HG02852 (cell line): ENCODE measurements at regions not wholly inside any gene's neighbourhood (a gene's known extent, or its start where the extent isn't known, plus 50 kb on each side); places are given as distances from the start of the nearest gene placed in this dataset.

Experiments used
- ATAC-seq: cut with Tn5 transposase; IDR thresholded peaks from one replicate; pipeline ENCODE4 v1.9.1; 2021; ENCODE audit warnings: mild to moderate bottlenecking, moderate library complexity; ENCODE audit not compliant: unreplicated experiment

DNA sequence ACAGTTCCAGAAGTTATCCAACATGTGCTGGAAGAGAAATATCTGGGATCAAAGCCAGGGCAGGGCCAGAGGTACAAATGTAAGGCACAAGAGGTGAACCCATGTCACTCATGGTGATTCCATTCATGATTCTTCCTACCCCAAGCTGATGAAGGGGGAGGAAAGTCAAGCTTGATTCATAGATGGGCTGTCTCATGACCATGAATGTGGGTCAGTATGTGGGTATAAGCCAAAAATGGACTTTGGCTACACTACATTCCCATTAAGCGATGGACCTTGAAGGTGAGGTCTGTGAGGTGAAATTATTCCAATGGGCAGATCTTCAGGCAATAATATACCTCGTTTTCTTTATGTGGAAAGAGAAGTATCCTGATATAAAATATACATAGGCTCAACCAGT is 217.1 kb downstream of the BTG1 start:
- no peak for ATAC-seq

DNA sequence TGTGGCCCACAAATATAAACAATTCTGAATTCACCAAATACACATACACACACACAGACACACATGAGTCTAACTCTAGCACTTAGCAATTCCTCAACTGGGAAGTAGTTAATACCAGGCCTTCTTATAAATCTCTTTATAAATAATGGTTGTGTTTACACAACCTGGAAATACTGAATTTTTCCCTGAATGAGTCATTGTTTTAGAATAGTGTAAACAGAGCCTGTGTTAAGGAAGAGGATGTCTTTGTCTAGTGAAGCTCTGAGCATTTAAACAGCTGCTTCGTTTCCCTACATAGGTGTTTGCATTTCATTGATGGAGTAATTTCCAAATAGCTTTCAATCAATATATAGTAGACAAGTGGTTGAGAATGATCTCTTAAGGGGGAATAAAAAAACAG is 218.8 kb downstream of the BTG1 start:
- no peak for ATAC-seq

DNA sequence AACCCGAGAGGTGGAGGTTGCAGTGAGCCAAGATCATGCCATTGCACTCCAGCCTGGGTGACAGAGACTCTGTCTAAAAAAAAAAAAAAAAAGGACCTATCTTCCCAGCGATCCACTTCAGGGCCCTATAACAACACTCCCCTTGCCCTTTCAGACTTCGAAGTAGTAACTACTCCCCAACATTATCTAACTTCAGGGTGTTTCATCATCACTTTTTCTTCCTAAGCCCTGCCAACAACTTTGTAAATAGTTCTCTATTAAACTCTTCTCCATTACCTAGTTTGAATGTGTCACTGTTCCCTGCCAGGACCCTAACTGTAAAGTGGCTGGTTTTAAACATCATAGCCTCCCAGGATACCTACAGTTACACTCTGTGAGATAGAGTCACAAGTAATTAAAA is 220.8 kb downstream of the BTG1 start:
- ATAC-seq: no peak

DNA sequence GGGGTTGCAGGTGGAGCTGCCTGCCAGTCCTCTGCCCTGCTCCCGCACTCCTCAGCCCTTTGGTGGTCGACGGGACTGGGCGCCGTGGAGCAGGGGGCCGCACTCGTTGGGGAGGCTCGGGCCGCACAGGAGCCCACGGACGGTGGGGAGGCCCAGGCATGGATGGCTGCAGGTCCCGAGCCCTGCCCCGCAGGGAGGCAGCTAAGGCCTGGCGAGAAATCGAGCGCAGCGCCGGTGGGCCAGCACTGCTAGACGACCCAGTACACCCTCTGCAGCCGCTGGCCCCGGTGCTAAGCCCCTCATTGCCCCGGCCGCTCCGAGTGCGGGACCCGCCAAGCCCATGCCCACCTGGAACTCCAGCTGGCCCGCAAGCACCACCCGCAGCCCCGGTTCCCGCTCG is 221.8 kb downstream of the BTG1 start:
- ATAC-seq: no peak

DNA sequence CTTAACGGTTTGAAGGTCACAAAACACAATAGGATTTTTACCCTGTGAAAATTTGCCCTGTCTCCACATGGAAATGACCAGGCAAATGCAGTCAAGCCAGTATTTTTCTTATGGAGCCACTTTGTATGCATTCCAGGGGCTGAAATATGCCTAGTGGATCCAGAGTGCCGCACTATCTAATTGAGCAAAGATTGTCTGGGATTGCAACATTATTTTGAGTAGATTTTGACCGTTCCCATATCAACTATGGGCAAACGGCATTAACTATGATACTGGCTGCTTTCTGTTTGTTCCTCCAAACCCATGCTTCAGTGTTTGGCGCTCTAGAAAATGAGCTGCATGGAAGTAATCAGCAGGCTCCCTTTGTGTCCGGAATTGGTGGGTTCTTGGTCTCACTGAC is 223.0 kb downstream of the BTG1 start:
- no peak for ATAC-seq

DNA sequence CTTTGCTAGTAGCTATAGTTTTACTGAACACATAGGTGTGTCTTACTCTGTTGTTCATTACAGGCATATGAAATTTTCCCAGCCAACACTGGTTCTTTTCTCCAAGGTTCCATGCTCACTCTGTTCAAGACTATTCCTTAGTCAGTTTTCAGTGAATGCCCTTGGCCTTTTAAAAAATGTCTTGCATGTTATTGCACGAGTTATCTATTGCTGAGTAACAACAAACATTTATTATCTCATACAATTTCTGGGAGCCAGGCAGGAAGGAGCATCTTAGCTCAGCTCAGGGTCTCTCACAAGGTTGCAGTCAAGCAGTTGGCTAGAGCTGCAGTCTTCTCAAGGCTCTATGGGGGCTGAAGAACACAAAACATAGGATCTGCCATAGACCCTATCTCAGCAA is 223.5 kb downstream of the BTG1 start:
- ATAC-seq: no peak

DNA sequence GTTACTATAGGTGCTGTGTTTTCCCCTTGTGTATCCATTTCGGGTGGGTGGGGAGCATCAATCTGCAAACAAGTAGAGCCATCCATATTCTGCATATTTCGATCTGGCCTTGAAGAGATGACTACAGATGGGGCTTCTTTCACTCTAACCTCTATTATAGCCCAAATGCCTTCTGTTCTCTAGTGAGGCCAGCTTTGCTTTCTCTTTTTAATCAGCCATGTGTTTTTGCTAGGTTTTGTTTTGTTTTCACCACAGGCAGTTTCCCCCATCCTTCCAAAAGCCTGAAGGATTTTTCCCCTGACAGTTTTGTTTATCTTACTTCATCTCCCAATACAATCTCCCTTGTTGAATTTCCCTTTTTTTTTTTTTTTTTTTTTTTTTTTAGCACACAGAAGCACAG is 224.1 kb downstream of the BTG1 start:
- no peak for ATAC-seq

DNA sequence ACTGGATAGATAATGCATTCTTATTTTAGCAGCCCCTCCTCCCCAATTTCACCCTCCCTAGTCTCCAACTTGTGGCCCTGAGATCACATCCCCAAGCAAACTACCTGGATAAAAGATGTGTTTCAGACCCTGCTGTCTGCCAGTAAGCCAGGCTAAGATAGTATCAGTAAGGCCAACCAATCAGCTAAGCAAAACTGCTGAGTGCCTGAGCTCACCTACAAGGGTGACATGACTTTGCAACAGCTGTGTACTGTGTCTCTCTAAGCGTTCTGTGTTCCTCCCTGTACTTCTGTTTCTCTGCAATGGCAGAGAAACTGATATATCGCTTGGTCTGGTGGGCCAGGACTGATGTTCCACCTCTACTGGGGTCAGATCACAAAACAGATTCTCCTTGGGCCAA is 224.9 kb downstream of the BTG1 start:
- ATAC-seq: no peak

DNA sequence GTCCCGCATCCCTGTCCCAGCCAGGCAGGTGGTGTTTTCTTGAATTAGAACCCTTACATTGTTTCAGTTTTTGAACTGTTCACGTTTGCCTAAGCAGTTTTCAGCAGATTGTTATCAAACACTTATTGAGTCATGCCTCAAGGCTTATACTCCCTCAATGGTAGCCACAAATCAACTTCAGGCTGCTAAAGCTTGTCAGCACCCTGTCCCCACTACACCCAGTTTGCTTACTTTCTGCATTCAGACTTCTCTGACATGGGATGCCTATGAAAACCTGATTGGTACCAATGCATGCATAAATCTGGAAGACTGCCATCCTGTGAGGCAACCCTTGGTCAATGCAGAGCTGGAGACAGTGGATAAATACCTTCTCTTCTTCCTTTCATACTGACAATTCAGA is 225.4 kb downstream of the BTG1 start:
- ATAC-seq: no peak

DNA sequence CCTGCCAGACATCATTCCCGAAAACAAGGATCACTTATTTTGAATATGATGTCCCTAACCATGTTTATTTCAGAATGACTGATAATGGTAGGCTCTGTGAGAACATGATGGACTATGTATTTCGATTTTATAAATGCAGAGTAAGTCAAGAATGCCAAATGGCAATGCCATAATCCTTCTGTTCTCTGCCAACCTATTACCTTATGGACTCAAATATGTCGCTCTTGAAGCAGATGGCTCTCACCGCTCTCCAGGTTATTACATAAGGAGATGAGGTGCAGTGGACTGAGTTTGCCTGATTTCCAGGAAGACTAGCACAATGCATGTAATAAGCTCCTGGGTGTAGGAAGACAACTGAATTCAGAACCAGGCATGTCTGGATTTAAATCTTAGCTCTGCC is 227.2 kb downstream of the BTG1 start:
- ATAC-seq: no peak

DNA sequence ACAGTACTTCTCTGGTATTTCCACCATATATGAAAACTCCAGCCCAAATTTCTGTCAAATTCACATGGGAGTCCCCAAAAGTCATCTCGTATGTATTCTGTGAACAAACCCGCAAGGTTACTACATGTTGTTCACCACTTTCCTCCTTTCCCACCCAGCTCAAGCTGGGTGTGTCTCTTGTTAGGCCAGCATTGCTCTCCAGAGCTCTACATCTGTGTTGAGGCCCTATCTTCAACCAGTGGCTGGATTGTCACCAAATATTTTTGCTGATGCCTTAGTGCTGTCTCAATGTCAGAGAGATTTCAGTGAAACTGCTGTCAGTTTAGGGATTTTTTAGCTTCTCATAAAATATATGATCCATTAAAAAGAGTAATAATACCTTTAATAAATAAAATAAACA is 230.9 kb downstream of the BTG1 start:
- no peak for ATAC-seq

DNA sequence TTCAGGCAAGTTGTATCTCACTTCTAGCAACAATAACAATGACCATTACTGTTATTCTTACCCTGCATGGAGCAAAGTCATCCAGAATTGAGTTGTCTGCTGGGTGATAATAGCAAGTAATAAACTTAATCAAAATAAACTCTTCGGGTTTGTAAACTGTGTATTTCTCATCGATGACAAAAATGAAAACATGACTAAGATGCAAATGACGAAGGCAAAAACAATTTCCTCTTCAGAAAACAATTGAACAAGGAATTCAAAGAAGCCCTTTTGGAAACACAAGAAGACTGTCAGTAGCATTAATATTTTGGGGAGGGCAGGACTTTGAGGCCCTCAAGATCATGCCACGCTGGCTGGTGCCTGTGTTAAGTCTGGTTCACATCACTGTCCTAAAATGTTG is 232.0 kb downstream of the BTG1 start:
- no peak for ATAC-seq

DNA sequence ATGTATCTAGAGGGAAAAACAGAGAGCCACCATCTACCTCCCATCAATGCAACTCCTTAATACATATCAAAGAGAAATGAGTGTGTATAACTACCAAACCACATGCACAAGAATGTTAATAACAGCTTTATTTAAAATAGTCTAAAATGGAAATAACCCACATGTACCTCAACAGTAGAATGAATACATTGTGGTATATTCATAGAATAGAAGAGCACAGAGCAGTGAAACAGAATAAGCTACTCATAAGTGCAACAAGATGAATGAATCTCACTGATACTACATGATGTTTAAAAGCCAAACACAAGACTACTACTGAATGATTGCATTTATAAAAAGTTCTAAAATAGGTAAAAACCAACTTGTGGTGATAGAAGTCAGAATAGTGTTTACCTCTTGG is 232.5 kb downstream of the BTG1 start:
- ATAC-seq: no peak

DNA sequence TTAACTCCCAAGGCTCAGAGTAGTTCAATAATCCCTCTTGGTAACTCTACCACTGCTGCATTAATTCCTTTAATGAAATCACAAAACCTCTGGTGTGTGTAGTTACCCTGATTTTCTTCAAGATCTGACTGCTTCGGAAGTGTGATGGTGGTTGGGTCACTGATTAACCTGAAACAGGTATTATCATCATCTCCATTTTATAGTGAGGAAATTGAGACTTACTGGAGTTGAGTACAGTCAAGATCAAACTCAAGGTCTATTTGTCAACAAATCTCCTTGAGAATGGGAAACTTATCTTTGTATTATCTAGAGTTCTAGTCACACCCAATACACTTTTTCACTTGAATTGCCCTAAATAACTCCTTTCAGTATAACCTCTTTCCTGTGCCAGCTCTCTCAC is 233.5 kb downstream of the BTG1 start:
- no peak for ATAC-seq

DNA sequence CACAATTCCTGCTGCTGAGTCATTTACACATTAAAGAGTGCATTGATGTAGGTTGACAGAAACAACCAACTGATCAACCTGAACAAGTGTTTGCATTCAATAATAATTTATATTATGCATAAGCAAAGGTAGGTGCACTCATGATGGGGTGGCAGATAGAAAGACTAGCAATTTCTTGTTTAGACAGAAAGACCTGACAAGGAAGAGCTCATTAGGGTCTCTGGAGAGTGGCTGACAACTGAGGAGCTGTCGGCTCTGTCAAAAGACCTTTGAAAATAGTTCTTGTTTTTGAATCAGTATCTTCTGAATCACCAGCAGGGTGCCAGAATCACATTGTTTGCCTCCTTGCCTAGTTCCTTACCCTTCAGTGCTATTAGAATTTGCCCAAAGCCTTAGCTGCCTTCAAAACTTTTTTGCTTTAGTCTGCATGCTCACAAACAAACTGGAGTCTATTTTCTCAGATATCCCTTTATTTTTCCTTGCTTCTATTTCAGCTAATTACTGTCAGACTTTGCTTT is 234.7 kb downstream of the BTG1 start:
- ATAC-seq: no peak

DNA sequence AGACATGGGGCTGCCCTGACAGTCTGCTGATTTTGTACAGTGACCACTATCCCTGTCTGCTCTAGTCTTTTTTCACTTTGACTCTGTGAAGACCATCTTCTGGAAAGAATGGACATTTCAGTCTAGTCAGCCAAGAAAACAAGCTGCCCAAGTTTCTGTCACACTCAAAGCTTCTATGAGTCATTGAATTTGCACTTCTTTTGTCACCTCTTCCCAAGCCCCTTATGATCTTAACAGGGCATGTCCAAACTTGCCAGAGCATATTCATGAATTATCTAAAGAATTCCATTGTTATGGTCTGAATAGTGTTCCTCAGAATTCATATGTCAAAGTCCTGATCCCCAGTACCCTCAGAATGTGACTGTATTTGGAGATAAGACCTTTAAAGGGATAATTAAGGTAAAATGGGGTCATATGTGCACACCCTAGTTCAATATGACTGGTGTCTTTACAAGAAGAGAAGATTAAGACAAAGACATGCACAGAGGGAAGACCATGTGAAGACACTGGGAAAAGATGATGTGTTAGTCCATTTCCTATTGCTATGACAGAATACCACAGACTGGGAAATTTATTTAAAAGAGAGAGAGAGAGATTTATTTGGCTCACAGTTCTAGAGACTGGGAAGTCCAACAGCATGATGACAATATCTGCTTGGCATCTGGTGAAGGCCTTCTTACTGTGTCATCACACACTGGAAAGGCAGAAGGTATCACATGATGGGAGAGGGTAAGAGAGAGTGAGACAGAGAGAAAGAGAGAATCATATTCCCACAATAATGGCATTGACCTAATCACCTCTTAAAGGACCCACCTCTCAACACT is 242.6 kb downstream of the BTG1 start:
- no peak for ATAC-seq

DNA sequence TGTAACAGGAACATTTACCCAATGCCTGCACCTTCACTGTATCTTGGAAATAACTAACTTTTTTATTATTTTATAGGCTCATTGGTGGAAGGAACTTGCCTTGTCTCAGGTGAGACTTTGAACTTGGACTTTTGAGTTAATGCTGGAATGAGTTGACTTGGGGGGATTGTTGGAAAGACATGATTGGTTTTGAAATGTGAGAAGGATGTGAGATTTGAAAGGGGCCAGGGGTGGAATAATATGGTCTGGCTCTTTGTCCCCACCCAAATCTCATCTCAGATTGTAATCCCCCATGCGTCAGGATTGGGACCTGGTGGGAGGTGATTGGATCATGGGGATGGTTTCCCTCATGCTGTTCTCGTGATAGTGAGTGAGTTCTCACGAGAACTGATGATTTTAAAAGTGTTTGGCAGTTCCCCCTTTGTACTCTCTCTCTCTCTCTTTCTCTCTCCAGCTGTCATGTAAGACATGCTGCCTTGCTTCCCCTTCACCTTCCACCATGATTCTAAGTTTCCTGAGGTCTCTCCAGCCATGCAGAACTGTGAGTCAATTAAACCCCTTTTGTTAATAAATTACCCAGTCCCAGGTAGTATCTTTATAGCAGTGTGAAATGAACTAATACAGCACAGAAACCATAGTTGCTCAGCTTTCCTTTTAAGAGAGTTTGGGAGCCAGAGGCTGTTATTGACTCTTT is 244.1 kb downstream of the BTG1 start:
- ATAC-seq: no peak

DNA sequence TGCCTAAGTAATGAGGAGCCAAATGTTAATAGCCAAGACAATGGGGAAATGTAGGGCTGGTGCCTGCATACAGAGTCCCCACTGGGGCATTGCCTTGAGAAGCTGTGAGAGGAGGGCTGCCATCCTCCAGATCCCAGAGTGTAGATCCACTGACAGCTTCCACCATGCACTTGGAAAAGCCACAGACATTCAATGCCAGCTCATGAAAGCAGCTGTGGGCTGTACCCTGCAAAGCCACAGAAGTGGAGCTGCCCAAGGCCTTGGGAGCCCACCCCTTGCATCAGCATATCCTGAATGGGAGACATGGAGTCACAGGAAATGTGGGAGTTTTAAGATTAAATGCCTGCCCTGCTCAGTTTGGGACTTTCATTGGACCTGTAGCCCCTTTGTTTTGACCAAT is 244.7 kb downstream of the BTG1 start:
- no peak for ATAC-seq

DNA sequence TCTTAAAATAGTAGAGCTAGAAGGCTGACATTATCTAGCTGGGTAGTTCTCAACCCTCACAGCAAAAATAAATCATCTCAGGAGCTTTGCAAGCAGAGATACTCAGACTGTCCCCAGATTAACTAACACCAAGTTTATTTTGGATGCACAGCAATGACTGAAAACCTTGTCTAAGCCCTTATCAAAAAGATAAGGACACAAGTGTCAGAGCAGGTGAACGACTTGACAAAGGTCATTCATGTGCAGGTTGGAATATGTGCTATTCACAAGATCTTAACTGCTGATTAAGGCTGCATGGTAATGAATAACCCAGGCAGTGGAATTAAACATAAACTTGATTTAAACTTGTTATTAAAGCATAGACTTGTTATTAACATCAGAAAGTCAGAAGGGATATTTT is 246.6 kb downstream of the BTG1 start:
- no peak for ATAC-seq

DNA sequence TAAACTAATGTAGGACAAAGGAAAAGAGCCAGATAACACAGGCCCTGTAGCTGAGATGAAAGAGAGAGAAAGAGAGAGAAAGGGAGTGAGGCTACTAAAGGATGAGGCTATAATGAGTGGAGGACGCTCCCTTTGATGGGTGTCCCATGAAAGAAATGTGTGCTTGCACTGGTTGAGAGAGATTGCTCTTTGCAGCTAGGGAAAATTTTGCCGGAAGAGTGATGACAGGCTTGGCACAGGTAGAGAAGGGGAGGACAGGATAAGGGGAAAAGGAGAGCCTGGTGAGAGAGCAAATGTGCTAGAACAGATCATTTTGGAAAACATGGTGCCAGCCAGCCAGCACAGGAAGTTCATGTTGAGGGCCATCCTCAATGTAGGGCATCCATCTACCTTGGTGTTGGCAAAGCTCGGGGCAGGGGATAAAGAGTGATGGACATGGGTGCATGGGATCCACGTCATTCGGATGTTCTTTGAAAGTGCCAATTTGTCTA is 248.6 kb downstream of the BTG1 start:
- no peak for ATAC-seq

DNA sequence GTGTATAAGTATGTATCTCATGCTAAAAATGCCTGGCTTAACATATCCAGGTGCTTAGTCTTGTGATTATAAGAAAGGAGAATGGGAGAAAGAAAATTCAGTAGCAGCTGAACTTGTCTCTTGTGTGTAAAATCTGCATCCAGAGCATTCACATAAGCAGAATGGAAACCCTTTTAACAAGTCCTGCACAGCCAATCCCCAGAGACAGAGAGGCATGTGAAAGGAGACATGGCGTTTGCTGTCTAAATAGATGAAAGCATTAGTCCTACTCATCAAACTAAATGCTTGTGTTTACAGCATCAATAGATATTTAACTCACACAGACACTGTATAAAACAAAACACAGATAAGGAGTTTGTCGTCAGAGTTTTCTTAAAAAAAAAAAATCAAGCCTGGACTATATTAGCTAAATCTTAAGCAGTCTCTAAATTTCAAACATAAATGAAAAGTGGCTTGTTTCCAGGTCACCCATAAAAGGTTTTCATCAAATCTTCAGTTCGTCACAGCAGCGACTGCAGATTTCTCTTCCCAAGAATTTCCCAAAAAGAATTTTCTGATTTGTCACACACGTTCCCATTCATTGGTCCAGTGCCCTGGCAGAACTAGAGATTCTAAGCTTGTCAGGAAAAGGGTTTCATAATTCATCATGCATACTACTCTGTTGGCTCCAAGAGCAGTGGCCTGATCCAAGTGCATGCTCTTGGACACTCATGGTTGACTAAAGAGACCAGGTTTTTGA is 249.2 kb downstream of the BTG1 start:
- no peak for ATAC-seq

DNA sequence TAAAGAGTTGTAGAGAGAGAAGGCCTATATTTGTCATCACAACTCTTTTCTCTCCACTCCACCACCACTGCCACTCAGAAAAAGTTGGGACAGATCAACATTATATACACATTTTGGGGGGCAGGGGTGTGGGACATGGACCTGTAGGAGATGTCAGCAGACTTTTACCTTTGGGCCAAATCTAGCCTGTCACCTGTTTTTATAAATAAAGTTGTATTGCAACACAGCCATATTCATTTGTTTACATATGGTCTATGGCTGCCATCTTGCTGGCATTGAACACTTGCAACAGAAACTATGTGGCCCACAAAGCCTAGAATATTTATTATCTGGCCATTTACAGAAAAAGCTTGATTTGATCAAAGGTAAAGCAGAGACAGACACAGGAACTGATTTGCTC is 250.7 kb downstream of the BTG1 start:
- ATAC-seq: no peak
